ENCODE measurements at regions not wholly inside any gene's neighbourhood (a gene's known extent, or its start where the extent isn't known, plus 50 kb on each side); places are given as distances from the start of the nearest gene placed in this dataset.
A peak's percentile ranks its signal among the peaks of the same experiment; 100 is the strongest.

DNA sequence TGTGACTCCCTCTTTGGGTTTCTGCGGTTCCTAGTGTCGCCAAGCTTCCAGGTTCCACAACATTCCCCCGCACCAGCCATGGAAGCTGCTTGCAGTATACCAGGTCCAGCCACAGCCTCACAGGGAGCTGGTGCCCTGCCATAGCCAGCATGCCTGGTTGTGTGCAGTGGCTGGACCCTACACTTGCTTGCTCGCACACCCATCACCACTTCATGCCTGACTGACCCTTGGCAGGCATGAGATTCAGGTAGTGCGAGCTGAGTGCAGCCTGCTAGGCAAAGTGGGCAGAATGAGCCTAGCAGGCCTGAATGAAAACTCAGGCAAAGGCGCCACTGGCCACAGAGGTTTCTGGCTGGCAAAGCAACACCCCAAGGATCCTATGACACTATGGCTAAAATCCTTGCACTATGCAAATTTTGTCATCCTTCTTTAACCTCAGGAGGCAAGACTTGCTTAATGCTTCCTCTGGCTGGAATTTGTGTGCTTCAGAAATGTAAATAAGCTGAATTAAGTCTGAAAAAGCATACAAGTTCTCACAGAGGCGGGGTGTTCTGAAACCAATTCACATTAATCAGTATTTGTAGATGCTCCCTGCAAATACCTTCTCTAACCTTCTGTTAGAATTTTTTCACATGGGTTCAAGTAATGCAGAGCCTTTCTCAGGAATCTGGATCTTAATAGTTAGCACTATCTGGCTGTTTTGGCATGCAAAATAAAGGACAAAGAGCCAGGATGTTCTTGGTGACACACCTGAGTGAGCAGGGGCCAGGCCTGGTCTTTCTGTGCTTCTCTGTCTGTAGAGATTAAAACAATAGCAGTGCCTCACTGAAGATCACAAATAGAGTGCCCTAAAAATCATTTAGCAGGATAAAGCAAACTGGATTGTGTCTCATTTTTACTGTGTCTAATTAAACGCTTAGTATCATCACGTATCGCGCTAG is 256.9 kb downstream of the GPATCH2 start:
- no peak for DNase-seq (ENCODE audit: low read depth)

- DNase-seq (ENCODE audit: low read depth), result no peak
These were observed 258.6 kb downstream of the GPATCH2 start for GRCh38 chr1:217372049-217372970.

- DNase-seq (ENCODE audit: low read depth), result no peak
These were observed 260.1 kb downstream of the GPATCH2 start for GRCh38 chr1:217370757-217371156.

DNA sequence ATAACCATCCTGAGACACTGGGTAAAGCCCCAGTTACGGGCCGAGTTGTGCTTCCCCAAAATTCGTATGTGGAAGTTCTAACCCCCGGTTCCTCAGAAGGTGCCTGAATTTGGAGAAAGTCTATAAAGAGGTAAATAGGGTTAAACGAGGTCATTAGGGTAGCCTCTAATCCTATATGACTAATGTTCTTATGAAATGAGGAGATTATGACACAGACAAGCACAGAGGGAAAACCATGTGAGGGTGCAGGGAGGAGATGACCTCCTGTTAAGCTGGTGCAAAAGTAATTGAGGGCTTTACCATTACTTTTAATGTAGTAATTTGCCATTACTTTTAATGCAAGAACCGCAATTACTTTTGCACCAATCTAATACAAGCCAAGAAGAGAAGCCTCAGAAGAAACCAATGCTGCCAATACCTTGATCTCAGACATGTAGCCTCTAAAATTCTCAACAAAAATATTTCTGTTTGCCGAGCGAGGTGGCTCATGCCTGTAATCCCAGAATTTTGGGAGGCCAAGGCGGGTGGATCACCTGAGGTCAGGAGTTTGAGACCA is 260.8 kb downstream of the GPATCH2 start:
- DNase-seq (ENCODE audit: low read depth), result no peak

DNA sequence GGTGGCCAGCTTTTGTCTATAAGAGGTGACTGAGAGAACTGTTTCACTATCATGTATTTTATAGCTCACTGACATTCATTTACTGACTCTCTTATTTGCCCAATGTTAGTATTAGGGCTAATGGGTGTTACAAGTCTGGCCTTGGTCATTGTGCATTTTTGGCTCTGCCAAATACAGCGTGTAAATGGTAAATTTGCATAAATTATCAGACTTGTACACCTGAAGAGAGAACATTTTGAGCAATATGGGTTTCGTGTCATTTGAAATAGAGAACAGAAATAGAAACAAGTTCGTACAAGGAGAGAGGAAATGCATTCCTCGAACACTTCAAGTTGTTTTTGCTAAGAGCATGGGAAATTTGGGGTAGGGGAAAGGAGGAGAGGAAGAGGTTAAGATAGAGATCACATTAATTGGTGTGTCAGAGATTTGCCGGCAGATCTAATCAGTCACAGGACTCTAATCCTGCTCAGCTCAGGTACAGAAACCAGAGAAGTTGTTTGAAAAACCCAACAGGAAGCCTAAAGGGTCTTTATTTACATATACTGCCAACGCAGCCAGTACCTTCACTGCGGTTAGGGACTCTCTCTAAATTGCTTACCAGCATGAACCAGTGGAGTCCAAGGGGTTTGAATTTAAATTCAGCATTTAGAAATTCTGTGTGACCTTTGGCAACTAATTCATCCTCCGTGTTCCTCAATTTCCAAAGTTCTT is 261.5 kb downstream of the GPATCH2 start:
- no peak for DNase-seq (ENCODE audit: low read depth)

GRCh38 chr1:217364220-217364619 is 266.7 kb downstream of the GPATCH2 start:
- DNase-seq (ENCODE audit: low read depth), result no peak

DNA sequence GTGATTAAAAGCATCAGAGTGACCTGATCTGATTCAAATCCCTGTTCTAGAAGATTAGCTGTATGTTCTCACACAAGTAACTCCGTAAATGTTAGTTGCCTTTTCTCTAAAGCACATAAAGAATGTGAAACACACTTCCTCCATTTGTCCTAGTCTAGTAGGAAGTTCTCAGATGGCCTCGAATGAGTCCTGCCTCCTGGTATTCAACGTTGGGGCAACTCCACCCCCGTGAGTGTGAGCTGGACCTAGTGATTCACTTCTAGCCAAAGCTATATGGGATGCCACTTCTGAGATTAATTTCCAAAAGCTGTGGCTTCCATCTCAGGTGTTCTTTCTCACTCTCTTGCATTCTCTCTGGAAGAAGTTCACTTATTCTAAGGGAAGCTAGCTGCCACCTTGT is 267.6 kb downstream of the GPATCH2 start:
- DNase-seq (ENCODE audit: low read depth), result peak; percentile 24

DNA sequence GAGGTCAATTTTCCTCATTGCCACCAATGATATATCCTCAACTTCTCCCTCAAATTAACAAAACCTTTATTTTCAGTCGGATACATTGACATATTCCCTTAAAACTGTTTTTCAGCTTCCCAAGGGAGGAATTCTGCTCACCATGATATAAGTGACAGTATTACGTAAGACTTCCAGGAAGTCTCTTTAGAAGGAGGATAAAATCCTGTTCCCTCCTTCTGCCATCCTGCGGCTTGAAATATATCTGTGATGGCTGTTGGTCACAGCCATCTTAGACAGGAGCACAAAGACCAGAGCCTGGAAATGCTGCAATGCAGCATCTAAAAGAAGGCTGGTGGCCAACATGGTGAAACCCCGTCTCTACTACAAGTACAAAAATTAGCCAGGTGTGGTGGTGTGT is 270.4 kb downstream of the GPATCH2 start:
- DNase-seq (ENCODE audit: low read depth), result no peak

DNA sequence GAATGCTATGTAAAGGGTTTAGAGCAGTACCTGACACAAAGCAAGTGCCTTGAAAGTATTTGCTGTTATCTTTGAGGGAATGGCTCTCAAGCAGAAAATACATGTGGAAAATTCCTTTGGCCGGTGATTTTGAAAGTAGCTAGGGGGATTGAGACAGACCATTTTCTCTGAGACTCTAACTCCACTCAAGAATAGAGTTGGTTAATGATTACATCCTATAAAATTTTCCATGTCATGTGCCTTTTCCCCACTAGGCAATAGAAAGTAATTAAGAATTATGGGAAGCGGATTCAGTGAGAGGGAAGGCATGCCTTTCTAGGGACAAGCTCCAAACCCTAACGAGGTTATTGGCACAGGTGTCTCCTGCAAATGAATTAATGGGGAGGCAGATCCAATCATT is 276.0 kb downstream of the GPATCH2 start:
- DNase-seq (ENCODE audit: low read depth), result no peak

DNA sequence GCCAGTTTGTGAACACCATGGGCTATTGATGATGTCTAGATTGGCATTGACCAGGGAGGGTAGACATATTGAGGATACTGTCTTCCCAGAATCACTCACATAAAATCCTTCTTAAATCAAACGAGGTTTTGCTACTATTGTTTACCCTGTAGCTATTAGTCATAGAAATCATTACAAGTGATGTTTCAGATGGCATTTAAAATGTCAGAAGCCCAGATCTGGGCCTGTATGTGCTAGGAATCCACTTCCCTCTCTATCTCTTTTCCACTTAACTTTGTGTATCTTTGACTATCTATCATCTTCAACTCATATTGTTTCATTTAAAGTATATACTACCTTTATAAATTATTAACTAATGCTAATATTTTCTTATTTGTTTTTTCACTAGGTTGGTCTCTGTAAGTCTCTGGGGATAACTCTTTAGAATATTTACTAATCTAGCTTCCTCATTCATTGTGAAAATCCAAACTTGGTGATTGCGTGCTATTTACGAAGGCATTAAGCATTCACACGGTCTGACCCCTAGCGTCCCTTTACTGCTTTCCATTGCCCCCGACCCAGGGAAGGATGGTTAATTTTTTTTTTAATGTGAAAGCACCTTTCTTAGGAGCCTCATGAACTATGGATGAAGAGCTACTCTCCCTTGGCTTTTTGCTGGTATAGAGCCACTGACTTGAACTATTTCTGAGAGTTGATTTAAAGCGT is 281.8 kb downstream of the GPATCH2 start:
- DNase-seq (ENCODE audit: low read depth), result no peak

GRCh38 chr1:217344712-217345111 is 286.2 kb downstream of the GPATCH2 start:
- DNase-seq (ENCODE audit: low read depth), result no peak

DNA sequence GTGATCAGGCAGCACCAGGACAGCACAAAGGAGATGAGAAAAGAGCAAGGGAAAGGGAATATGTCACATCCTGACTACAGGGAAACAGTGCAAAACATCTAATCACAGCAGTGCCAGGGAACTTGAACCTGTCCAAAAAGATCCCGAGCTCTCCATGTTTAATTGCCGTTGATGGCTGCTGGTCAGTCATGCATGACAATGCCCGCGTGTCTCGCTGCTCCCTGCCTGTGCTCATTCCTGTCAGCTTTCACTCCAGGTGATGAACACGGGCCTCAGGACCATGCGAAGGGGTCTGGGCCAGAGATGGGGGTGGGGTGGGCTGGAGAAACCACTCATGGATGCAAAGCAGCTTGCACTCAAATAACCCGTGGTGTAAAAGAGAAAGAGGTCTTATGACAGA is 287.0 kb downstream of the GPATCH2 start:
- DNase-seq (ENCODE audit: low read depth), result no peak

DNA sequence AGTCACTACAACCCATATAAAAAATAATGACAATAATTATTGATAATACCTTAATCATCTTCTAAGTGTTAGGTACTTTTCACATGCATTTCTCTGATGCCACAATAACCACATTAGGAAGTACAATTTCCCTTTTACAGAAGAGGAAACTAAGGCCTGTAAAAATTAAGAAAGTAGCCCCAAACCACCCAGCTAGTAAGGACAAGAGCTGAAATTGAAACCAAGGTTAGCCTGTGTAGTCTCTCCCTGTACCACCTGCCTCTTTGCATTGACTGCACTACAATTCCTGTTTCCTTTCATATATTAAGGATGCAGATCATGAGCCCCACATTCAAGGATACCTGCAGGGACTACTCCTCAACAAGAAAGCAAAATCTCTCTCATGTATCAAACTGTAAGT is 288.8 kb downstream of the GPATCH2 start:
- no peak for DNase-seq (ENCODE audit: low read depth)

GRCh38 chr1:217336724-217337123 is 294.2 kb downstream of the GPATCH2 start:
- DNase-seq (ENCODE audit: low read depth), result no peak

- peak; percentile 13 for DNase-seq (ENCODE audit: low read depth)
These were observed 297.0 kb downstream of the GPATCH2 start for GRCh38 chr1:217333939-217334338.

DNA sequence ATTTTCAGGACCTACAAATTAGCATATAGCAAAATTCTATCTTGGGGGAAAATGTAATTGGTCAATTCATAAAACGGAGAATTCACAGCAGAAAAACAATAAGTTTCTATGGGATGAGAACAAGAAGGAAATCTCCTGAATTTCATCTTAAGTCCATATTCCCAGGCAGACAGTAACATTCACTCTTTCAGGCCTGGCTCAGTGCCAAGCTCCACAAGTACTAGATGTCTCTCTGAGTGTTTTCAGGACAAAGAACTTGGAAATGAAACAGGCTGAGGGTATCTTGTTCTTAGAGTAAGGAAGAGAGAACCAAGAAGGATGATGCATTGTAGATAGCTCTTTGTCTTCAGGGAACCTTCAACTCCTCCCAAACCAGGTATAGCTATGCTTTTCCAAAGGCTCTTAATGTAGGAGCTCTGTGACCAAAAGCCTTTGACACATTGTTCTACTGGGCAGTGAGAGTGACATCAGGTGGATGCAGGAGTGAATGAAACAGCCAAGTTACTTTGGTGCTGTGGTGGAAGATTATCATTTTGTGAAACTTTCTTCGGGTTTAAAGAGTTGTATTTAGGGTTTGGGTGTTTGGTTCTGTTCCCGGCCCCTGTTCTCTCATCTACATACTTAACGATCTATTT is 298.3 kb downstream of the GPATCH2 start:
- no peak for DNase-seq (ENCODE audit: low read depth)

GRCh38 chr1:217331698-217332097 is 299.2 kb downstream of the GPATCH2 start:
- DNase-seq (ENCODE audit: low read depth), result no peak

GRCh38 chr1:217327901-217328300 is 303.0 kb downstream of the GPATCH2 start:
- DNase-seq (ENCODE audit: low read depth), result no peak

DNA sequence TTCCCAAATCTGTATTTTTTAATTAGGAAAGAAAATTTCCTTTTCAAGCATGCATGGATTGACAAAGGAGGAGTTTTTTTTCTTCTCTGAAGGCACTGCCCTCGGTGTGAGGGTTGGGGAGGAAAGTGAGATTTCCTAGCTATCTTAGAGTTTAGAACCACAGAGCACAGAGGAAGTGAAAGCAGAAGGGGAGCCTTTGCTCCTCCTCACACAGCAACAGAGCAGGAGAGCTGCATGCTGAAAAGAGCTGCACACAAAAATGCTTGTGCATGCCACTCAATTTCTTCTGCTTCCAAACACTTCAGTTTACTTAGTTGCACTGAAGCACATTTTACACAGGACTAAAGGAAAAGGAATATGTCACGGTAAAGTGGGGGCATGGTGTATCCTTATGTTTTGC is 308.1 kb downstream of the GPATCH2 start:
- DNase-seq (ENCODE audit: low read depth), result no peak

GRCh38 chr1:217315346-217315745 is 315.5 kb downstream of the GPATCH2 start:
- DNase-seq (ENCODE audit: low read depth), result no peak

DNA sequence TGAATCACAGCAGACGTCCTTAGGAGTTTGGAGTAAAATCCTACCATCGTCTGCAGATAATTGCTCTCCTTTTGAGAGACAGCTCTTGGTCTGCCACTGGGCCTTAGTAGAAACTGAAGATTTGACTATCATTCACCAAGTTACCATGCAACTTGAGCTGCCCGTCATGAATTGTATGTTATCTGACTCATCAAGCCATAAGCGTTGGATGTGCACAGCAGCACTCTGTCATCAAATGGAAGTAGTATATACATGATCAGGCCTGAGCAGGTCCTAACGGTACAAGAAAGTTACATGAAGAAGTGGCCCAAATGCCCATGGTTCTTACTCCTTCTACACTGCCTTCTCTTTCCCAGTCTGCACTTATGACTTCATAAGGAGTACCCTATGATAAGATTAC is 317.8 kb downstream of the GPATCH2 start:
- no peak for DNase-seq (ENCODE audit: low read depth)
